ENCODE measurements at regions not wholly inside any gene's neighbourhood (a gene's known extent, or its start where the extent isn't known, plus 50 kb on each side); places are given as distances from the start of the nearest gene placed in this dataset.

GRCh38 chr12:132410296-132410625 lies 79.7 kb upstream of the FBRSL1 start:
- peaks cover 4% of the 10 kb centered on the region for H3K9me3 Mint-ChIP-seq
- no peak overlapping the region for H3K27ac Mint-ChIP-seq
- peaks cover 16% of the 10 kb centered on the region for H3K27me3 Mint-ChIP-seq (ENCODE audit: low read depth)
- H3K4me1 Mint-ChIP-seq: peaks cover 12% of the 10 kb centered on the region
- no peaks in the 10 kb centered on the region for H3K36me3 Mint-ChIP-seq (ENCODE audit: low read depth)
- TF ChIP-seq CTCF (IDR thresholded peaks at IDR 0.05; ENCODE audit: unreplicated experiment in 3 of 3): no peak
- H3K4me3 Mint-ChIP-seq: no peak overlapping the region

- no peak overlapping the region for H3K4me3 Mint-ChIP-seq
- peaks cover 16% of the 10 kb centered on the region for H3K27me3 Mint-ChIP-seq (ENCODE audit: low read depth)
- no peak overlapping the region for H3K27ac Mint-ChIP-seq
- H3K9me3 Mint-ChIP-seq: peaks cover 4% of the 10 kb centered on the region
- no peaks in the 10 kb centered on the region for H3K36me3 Mint-ChIP-seq (ENCODE audit: low read depth)
- no peak for TF ChIP-seq CTCF (IDR thresholded peaks at IDR 0.05; ENCODE audit: unreplicated experiment in 3 of 3)
- H3K4me1 Mint-ChIP-seq: peaks cover 12% of the 10 kb centered on the region
Observed at GRCh38 chr12:132409495-132410295, 80.3 kb upstream of the FBRSL1 start.

GRCh38 chr12:132408626-132409494 lies 79.5 kb upstream of the GALNT9 start:
- no peak overlapping the region for H3K4me3 Mint-ChIP-seq
- peaks cover 4% of the 10 kb centered on the region for H3K9me3 Mint-ChIP-seq
- no peak for TF ChIP-seq CTCF (IDR thresholded peaks at IDR 0.05; ENCODE audit: unreplicated experiment in 3 of 3)
- H3K4me1 Mint-ChIP-seq: peaks cover 12% of the 10 kb centered on the region
- peaks cover 16% of the 10 kb centered on the region for H3K27me3 Mint-ChIP-seq (ENCODE audit: low read depth)
- no peaks in the 10 kb centered on the region for H3K36me3 Mint-ChIP-seq (ENCODE audit: low read depth)
- H3K27ac Mint-ChIP-seq: no peak overlapping the region

GRCh38 chr12:132407992-132408391 lies 78.6 kb upstream of the GALNT9 start:
- no peaks in the 10 kb centered on the region for H3K36me3 Mint-ChIP-seq (ENCODE audit: low read depth)
- H3K27me3 Mint-ChIP-seq (ENCODE audit: low read depth): peaks cover 23% of the 10 kb centered on the region
- peak overlapping the region in 2 of 3 experiments; percentile 48 to 71 for H3K27ac Mint-ChIP-seq
- no peak overlapping the region for H3K4me3 Mint-ChIP-seq
- H3K9me3 Mint-ChIP-seq: peaks cover 4% of the 10 kb centered on the region
- H3K4me1 Mint-ChIP-seq: peaks cover 12% of the 10 kb centered on the region
- TF ChIP-seq CTCF (IDR thresholded peaks at IDR 0.05; ENCODE audit: unreplicated experiment in 3 of 3): no peak

- H3K4me1 Mint-ChIP-seq: peaks cover 16% of the 10 kb centered on the region
- peaks cover 27% of the 10 kb centered on the region for H3K27me3 Mint-ChIP-seq (ENCODE audit: low read depth)
- no peak overlapping the region for H3K4me3 Mint-ChIP-seq
- H3K27ac Mint-ChIP-seq: peak overlapping the region in 2 of 3 experiments; percentile 48 to 71
- peaks cover 4% of the 10 kb centered on the region for H3K9me3 Mint-ChIP-seq
- TF ChIP-seq CTCF (IDR thresholded peaks at IDR 0.05; ENCODE audit: unreplicated experiment in 3 of 3): no peak
- H3K36me3 Mint-ChIP-seq (ENCODE audit: low read depth): no peaks in the 10 kb centered on the region
Observed at GRCh38 chr12:132407451-132407961, 78.1 kb upstream of the GALNT9 start.
